Neural cell (in vitro differentiated cells): ENCODE measurements at regions not wholly inside any gene's neighbourhood (a gene's known extent, or its start where the extent isn't known, plus 50 kb on each side); places are given as distances from the start of the nearest gene placed in this dataset.
"Not testable (repeated sequence)": the region's sequence is repeated elsewhere in the genome, so short reads cannot be mapped to it uniquely, and the experiment has no call there.

Experiments used
- EZH2 ChIP-seq: fragments of 200-600, 300-800 bp; shearing (Covaris generic), sonication (generic); IDR thresholded peaks from 2 replicates; pipeline ENCODE4 v1.6.1; 2014; ENCODE audit warnings: antibody characterized with exemption, low read length, borderline replicate concordance, mild to moderate bottlenecking; ENCODE audit not compliant: insufficient read depth, poor library complexity, severe bottlenecking
- MXI1 ChIP-seq: fragments of 450-650 bp; conservative IDR thresholded peaks from 2 replicates; pipeline ENCODE4 v1.6.1; 2014; ENCODE audit warnings: antibody characterized with exemption, mild to moderate bottlenecking; ENCODE audit not compliant: poor library complexity, severe bottlenecking
- POLR2AphosphoS5 ChIP-seq: IDR thresholded peaks from 2 replicates; pipeline ENCODE4 v1.6.1; 2012
- RAD21 ChIP-seq: fragments of 450-650 bp; conservative IDR thresholded peaks from 2 replicates; pipeline ENCODE4 v1.6.1; 2014; ENCODE audit warnings: antibody characterized with exemption, mild to moderate bottlenecking, moderate library complexity
- SMC3 ChIP-seq: fragments of 450-650 bp; conservative IDR thresholded peaks from 2 replicates; pipeline ENCODE4 v1.6.1; 2014; ENCODE audit warnings: antibody characterized with exemption, mild to moderate bottlenecking, moderate library complexity; ENCODE audit not compliant: poor library complexity
- TF ChIP-seq, protein P1 (sequence below): fragments of 450-650 bp; IDR thresholded peaks from 2 replicates; pipeline ENCODE4 v1.5.1; 2014; ENCODE audit warnings: antibody characterized with exemption, mild to moderate bottlenecking, moderate library complexity; ENCODE audit not compliant: poor library complexity, severe bottlenecking

GRCh38 chr1:196002296-196002695, 605.9 kb downstream of the KCNT2 start:
- TF ChIP-seq, protein P1, sequence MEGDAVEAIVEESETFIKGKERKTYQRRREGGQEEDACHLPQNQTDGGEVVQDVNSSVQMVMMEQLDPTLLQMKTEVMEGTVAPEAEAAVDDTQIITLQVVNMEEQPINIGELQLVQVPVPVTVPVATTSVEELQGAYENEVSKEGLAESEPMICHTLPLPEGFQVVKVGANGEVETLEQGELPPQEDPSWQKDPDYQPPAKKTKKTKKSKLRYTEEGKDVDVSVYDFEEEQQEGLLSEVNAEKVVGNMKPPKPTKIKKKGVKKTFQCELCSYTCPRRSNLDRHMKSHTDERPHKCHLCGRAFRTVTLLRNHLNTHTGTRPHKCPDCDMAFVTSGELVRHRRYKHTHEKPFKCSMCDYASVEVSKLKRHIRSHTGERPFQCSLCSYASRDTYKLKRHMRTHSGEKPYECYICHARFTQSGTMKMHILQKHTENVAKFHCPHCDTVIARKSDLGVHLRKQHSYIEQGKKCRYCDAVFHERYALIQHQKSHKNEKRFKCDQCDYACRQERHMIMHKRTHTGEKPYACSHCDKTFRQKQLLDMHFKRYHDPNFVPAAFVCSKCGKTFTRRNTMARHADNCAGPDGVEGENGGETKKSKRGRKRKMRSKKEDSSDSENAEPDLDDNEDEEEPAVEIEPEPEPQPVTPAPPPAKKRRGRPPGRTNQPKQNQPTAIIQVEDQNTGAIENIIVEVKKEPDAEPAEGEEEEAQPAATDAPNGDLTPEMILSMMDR: not testable (repeated sequence)
- TF ChIP-seq EZH2, SMC3, POLR2AphosphoS5, MXI1, RAD21: not testable (repeated sequence)
